Ovary (tissue), 3 donors: ENCODE measurements at regions not wholly inside any gene's neighbourhood (a gene's known extent, or its start where the extent isn't known, plus 50 kb on each side); places are given as distances from the start of the nearest gene placed in this dataset.

Experiments
- POLR2A ChIP-seq: fragments of 450-650 bp; IDR thresholded peaks from one replicate; pipeline ENCODE4 v1.6.1; 2017; ENCODE audit warnings: antibody characterized with exemption, mild to moderate bottlenecking, moderate library complexity
- TF ChIP-seq, protein P1 (sequence below), 3 donors: fragments of 450-650 bp in 2 of 3; fragments of 200-600 bp in 1 of 3; IDR thresholded peaks; one replicate each; pipeline versions ENCODE4 v1.5.1 to v1.8.0; 2016 to 2022; ENCODE audit warnings: antibody characterized with exemption in 3 of 3, mild to moderate bottlenecking in 1 of 3
- donor health status: DM: no; HTN: no; CAD: no.

DNA sequence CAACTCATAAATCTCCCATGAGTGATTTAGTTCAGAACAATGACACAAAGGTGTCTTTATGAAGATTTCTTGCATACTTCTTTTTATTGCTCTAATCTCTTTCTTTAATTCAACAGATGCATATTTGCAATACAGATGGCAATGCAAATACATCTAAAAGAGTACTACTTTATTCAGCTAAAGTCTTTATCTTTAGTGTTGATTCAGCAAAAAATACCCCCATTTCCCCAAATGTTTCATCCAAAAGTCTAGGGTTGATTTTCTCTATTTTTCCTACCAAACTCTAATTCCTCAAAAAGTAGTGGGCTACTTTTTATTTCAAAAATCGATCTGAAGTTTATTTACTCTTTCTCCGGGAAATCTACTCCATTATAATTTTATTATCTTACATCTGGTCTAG, 1055.2 kb downstream of the STIM2 start:
- TF ChIP-seq, protein P1, sequence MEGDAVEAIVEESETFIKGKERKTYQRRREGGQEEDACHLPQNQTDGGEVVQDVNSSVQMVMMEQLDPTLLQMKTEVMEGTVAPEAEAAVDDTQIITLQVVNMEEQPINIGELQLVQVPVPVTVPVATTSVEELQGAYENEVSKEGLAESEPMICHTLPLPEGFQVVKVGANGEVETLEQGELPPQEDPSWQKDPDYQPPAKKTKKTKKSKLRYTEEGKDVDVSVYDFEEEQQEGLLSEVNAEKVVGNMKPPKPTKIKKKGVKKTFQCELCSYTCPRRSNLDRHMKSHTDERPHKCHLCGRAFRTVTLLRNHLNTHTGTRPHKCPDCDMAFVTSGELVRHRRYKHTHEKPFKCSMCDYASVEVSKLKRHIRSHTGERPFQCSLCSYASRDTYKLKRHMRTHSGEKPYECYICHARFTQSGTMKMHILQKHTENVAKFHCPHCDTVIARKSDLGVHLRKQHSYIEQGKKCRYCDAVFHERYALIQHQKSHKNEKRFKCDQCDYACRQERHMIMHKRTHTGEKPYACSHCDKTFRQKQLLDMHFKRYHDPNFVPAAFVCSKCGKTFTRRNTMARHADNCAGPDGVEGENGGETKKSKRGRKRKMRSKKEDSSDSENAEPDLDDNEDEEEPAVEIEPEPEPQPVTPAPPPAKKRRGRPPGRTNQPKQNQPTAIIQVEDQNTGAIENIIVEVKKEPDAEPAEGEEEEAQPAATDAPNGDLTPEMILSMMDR (IDR thresholded peaks at IDR 0.05), result no peak
- TF ChIP-seq POLR2A, result no peak
